Tibial artery (tissue), 4 donors: ENCODE measurements at regions not wholly inside any gene's neighbourhood (a gene's known extent, or its start where the extent isn't known, plus 50 kb on each side); places are given as distances from the start of the nearest gene placed in this dataset.

ENCODE experiments used
- DNase-seq, 2 donors: peaks; one replicate each; pipeline ENCODE4 v3.0.0-alpha.2; 2019
- H3K27ac ChIP-seq, 2 donors: fragments of 200-600 bp; sonication (generic) in 1 of 2; 1 replicate in 1 of 2; 2 replicates in 1 of 2; pipeline ENCODE4 v1.5.1; 2018 to 2019; ENCODE audit warnings: mild to moderate bottlenecking in 1 of 2
- H3K27me3 ChIP-seq, 2 donors: fragments of 200-600 bp; sonication (generic) in 1 of 2; one replicate each; pipeline versions ENCODE4 v1.5.1 to v1.6.0; 2016 to 2019
- H3K36me3 ChIP-seq, 3 donors: fragments of 200-600 bp; sonication (generic) in 2 of 3; one replicate each; pipeline ENCODE4 v1.5.1; 2016 to 2019; ENCODE audit warnings: mild to moderate bottlenecking in 2 of 3
- H3K4me1 ChIP-seq, 4 donors: fragments of 200-600 bp; sonication (generic) in 2 of 4; 1 replicate in 3 of 4; 2 replicates in 1 of 4; pipeline ENCODE4 v1.5.1; 2016 to 2019
- H3K4me3 ChIP-seq, 2 donors: fragments of 200-600 bp; sonication (generic) in 1 of 2; 1 replicate in 1 of 2; 2 replicates in 1 of 2; pipeline ENCODE4 v1.5.1; 2018 to 2019; ENCODE audit warnings: mild to moderate bottlenecking in 2 of 2
- H3K9me3 ChIP-seq, 3 donors: fragments of 200-600 bp; sonication (generic) in 1 of 3; one replicate each; pipeline ENCODE4 v1.5.1; 2016 to 2019
- intact Hi-C: fragments of 100-400 bp; cut with DNase I; formaldehyde crosslinking; loops from one replicate; pipeline ENCODE4 v1.15.0; 2023; ENCODE audit warnings: low total_unique reads
- TF ChIP-seq, protein P1 (sequence below), 2 experiments: fragments of 200-600 bp in 1 of 2; fragments of 450-650 bp in 1 of 2; IDR thresholded peaks; one replicate each; pipeline ENCODE4 v1.5.1; 2017 to 2019; ENCODE audit warnings: antibody characterized with exemption in 2 of 2, mild to moderate bottlenecking in 1 of 2, moderate library complexity in 1 of 2

GRCh38 chr1:220441211-220441610 is 86.7 kb upstream of the MARK1 start:
- Histone ChIP-seq H3K27me3 (no peaks in the 10 kb centered on the region), H3K36me3 (no peaks in the 10 kb centered on the region), H3K4me3 (no peak overlapping the region), H3K4me1 (no peaks in the 10 kb centered on the region), H3K9me3 (no peaks in the 10 kb centered on the region), H3K27ac (no peak overlapping the region)
- intact Hi-C loops: no loop called here
- no peak for DNase-seq
- TF ChIP-seq, protein P1, sequence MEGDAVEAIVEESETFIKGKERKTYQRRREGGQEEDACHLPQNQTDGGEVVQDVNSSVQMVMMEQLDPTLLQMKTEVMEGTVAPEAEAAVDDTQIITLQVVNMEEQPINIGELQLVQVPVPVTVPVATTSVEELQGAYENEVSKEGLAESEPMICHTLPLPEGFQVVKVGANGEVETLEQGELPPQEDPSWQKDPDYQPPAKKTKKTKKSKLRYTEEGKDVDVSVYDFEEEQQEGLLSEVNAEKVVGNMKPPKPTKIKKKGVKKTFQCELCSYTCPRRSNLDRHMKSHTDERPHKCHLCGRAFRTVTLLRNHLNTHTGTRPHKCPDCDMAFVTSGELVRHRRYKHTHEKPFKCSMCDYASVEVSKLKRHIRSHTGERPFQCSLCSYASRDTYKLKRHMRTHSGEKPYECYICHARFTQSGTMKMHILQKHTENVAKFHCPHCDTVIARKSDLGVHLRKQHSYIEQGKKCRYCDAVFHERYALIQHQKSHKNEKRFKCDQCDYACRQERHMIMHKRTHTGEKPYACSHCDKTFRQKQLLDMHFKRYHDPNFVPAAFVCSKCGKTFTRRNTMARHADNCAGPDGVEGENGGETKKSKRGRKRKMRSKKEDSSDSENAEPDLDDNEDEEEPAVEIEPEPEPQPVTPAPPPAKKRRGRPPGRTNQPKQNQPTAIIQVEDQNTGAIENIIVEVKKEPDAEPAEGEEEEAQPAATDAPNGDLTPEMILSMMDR (IDR thresholded peaks at IDR 0.05): no peak

- intact Hi-C loops: no loop called here
- no peaks in the 10 kb centered on the region for H3K9me3 ChIP-seq
- no peak overlapping the region for H3K27ac ChIP-seq
- no peaks in the 10 kb centered on the region for H3K36me3 ChIP-seq
- H3K27me3 ChIP-seq: no peaks in the 10 kb centered on the region
- DNase-seq: no peak
- TF ChIP-seq, protein P1 (IDR thresholded peaks at IDR 0.05): no peak
- H3K4me3 ChIP-seq: no peak overlapping the region
- no peaks in the 10 kb centered on the region for H3K4me1 ChIP-seq
Measured at GRCh38 chr1:220438741-220439140, 89.2 kb upstream of the MARK1 start.

DNA sequence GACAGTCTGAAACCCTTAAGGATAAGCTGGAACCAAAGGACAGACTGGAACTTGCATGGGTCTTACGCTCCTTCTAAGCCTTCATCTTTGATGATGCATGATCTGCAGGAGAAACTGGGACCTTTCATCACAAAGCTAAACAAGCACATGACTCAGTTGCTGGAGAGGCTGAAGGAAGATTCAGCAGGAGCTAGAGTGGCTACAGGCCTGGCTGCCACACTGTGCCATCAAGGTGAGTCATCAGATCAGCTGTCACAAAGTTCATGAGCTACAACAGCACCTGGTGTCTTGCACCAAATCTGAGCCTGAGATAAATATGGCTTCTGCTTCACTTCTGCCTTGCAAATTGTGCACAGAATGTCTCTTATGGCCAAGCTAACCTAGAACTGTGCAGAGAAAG is 95.5 kb upstream of the MARK1 start:
- DNase-seq: no peak
- TF ChIP-seq, protein P1 (IDR thresholded peaks at IDR 0.05): no peak
- H3K4me3 ChIP-seq: no peak overlapping the region
- H3K27me3 ChIP-seq: no peaks in the 10 kb centered on the region
- intact Hi-C loops: no loop called here
- no peaks in the 10 kb centered on the region for H3K36me3 ChIP-seq
- H3K9me3 ChIP-seq: no peaks in the 10 kb centered on the region
- H3K27ac ChIP-seq: no peak overlapping the region
- H3K4me1 ChIP-seq: peaks cover 0 to 2% (median 0%) of the 10 kb centered on the region in 4 donors

DNA sequence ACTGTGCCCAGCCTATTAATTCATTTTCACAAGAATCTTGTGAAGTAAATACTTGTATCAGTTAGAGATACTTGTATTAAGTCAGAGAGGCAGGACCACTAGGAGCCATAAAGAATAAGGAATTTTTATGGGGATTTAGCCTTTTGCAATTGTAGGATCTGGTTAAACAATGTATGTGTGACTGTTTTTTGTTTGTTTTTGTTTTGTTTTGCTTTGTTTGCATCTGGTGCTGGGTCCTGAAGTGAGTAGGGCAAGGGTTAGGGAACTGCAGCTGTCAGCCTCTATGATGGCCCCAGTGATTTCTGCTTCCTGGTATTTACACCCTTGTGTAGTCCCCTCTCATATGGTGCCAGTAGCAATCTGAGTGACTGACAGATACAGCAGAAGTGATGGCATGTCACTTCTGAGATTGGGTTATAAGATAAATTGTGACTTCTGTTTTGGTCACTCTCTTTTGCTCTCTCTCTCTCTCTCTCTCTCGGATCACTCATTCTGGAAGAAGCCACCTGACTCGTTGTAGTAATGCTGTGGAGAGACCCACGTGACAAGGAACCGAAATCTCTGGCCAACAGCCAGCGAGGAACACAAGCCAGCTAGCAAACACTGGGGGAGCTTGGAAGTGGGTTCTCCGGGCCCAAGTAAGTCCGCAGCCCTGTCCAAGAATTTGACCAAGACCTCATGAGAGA is 96.2 kb upstream of the MARK1 start:
- Histone ChIP-seq H3K27ac (no peak overlapping the region), H3K9me3 (no peaks in the 10 kb centered on the region), H3K4me1 (peaks cover 0 to 9% (median 0%) of the 10 kb centered on the region in 4 donors), H3K27me3 (no peaks in the 10 kb centered on the region), H3K36me3 (no peaks in the 10 kb centered on the region), H3K4me3 (no peak overlapping the region)
- DNase-seq: no peak
- intact Hi-C loops: no loop called here
- TF ChIP-seq, protein P1 (IDR thresholded peaks at IDR 0.05): no peak

DNA sequence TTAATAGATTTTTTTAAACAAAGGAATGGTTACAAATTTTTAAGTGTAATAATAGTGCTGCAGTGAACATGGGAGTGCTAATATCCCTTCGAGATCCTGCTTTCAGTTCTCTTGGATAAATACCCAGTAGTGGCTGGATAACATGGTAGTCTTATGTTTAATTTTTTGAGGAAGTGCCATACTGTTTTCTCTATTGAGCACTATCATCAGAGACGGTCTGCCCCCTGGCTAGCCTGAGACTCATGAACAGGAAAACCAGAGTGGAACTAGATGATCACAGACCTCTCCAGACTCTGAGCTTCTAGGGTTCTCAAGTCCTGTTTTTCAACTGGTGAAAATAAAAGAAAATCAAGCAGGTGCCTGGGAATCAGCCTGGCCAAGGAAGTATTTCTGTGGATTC is 97.3 kb upstream of the MARK1 start:
- DNase-seq: no peak
- no peaks in the 10 kb centered on the region for H3K36me3 ChIP-seq
- TF ChIP-seq, protein P1 (IDR thresholded peaks at IDR 0.05): no peak

More for the DNA sequence above, 97.3 kb upstream of the MARK1 start:
- Histone ChIP-seq H3K27me3 (no peaks in the 10 kb centered on the region), H3K4me3 (no peak overlapping the region), H3K27ac (no peak overlapping the region), H3K9me3 (no peaks in the 10 kb centered on the region), H3K4me1 (peaks cover 0 to 12% (median 0%) of the 10 kb centered on the region in 4 donors)
- intact Hi-C loops: no loop called here
